H1 (cell line): ENCODE measurements at regions not wholly inside any gene's neighbourhood (a gene's known extent, or its start where the extent isn't known, plus 50 kb on each side); places are given as distances from the start of the nearest gene placed in this dataset.

ENCODE experiments used
- NANOG ChIP-seq: IDR thresholded peaks from 2 replicates; pipeline ENCODE4 v1.6.1; 2011; ENCODE audit warnings: low read length, low read depth, mild to moderate bottlenecking, inconsistent platforms; ENCODE audit not compliant: insufficient read depth, poor library complexity, severe bottlenecking

DNA sequence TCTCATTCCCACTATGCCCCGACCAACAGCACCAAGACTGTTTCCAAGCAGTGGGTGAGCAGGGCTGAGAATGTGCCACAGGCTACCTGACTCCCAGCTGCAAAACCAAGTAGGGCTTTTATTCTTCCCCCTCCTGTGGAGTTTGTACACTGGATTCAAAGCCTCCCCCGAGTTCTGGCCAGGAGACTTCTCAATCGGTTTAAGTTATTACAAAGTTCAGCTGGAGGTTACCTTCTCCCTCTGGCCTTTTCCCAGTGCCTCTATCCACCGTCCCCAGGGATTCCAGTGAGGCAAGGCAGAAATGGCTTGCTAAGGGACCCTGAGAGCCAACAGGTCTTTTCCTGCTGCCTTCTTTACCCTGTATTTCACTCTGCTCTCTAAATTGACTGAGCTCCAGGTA, 217.0 kb downstream of the ADGRG6 start (continued):
- TF ChIP-seq NANOG, result no peak
